Small intestine (tissue), 7 donors: ENCODE measurements at regions not wholly inside any gene's neighbourhood (a gene's known extent, or its start where the extent isn't known, plus 50 kb on each side); places are given as distances from the start of the nearest gene placed in this dataset.
"Not testable (repeated sequence)": the region's sequence is repeated elsewhere in the genome, so short reads cannot be mapped to it uniquely, and the experiment has no call there.

Experiments used
- DNase-seq, 2 donors: peaks; one replicate each; pipeline versions ENCODE4 v3.0.0 to v3.0.0-alpha.2; 2013
- FAIRE-seq: peaks from 2 replicates; lab custom pipeline; 2012; peaks lifted over from hg19 to GRCh38; lab: Jason Lieb, UNC
- H3K27ac ChIP-seq, 3 donors: one replicate each; pipeline ENCODE4 v1.5.1; 2013; ENCODE audit warnings: low read length in 2 of 3, mild to moderate bottlenecking in 2 of 3, control low read depth in 1 of 3, inconsistent platforms in 1 of 3, low read depth in 1 of 3, moderate library complexity in 1 of 3
- H3K27me3 ChIP-seq, 3 donors: one replicate each; pipeline ENCODE4 v1.6.1; 2013; ENCODE audit warnings: low read length in 3 of 3, inconsistent platforms in 1 of 3; ENCODE audit not compliant: control insufficient read depth in 3 of 3, insufficient read depth in 3 of 3
- H3K36me3 ChIP-seq, 3 donors: one replicate each; pipeline ENCODE4 v1.6.1; 2013; ENCODE audit warnings: low read length in 3 of 3, inconsistent platforms in 1 of 3, low read depth in 1 of 3, mild to moderate bottlenecking in 1 of 3, moderate library complexity in 1 of 3; ENCODE audit not compliant: control insufficient read depth in 3 of 3, insufficient read depth in 2 of 3
- H3K4me1 ChIP-seq, 3 donors: one replicate each; pipeline ENCODE4 v1.6.1; 2013; ENCODE audit warnings: low read length in 2 of 3, inconsistent platforms in 1 of 3, low read depth in 1 of 3, mild to moderate bottlenecking in 1 of 3, moderate library complexity in 1 of 3; ENCODE audit not compliant: control insufficient read depth in 3 of 3, insufficient read depth in 2 of 3
- H3K4me3 ChIP-seq, 3 donors: one replicate each; pipeline ENCODE4 v1.5.1; 2013; ENCODE audit warnings: low read length in 3 of 3, control low read depth in 1 of 3, inconsistent platforms in 1 of 3, low read depth in 1 of 3, mild to moderate bottlenecking in 1 of 3, moderate library complexity in 1 of 3
- H3K9me3 ChIP-seq, 2 donors: one replicate each; pipeline ENCODE4 v1.6.1; 2013; ENCODE audit warnings: low read depth in 1 of 2, low read length in 1 of 2; ENCODE audit not compliant: control insufficient read depth in 2 of 2, insufficient read depth in 1 of 2
- WGBS, 3 donors: extraction: QIAGEN DNeasy Blood & Tissue Kit; methylation state at CpG; one replicate each; pipeline ENCODE4 v1.1.7; 2013; 5-methylcytosine and 5-hydroxymethylcytosine counted together
- donor health status: healthy with polysubstance abuse.
- donor health status: control.
- donor health status: control.
- donor health status: Bipolar disorder and iron deficiency.
- donor health status: healthy.

GRCh38 chr3:194946091-194946490 lies 260.4 kb downstream of the FAM43A start:
- no peaks in the 10 kb centered on the region for H3K27me3 ChIP-seq
- H3K9me3 ChIP-seq, result peaks cover 0 to 6% of the 10 kb centered on the region in 2 donors
- no peaks in the 10 kb centered on the region for H3K36me3 ChIP-seq
- FAIRE-seq, result no peak
- H3K4me3 ChIP-seq, result no peak overlapping the region
- no peak for DNase-seq
- no peaks in the 10 kb centered on the region for H3K4me1 ChIP-seq
- 88 to 90% (median 89%) methylated on average over 9 of the region's 9 CpGs for WGBS, 3 donors
- no peak overlapping the region for H3K27ac ChIP-seq

- Histone ChIP-seq H3K36me3 (no peaks in the 10 kb centered on the region), H3K27me3 (no peaks in the 10 kb centered on the region), H3K4me3 (no peak overlapping the region), H3K9me3 (peaks cover 0 to 6% of the 10 kb centered on the region in 2 donors), H3K27ac (no peak overlapping the region), H3K4me1 (peaks cover 0 to 14% (median 3%) of the 10 kb centered on the region in 3 donors)
- WGBS, 3 donors, result 65 to 93% (median 89%) methylated on average over 3 of the region's 3 CpGs
- FAIRE-seq (no peak), DNase-seq (no peak)
These were observed 263.9 kb downstream of the FAM43A start for GRCh38 chr3:194949592-194949991.

GRCh38 chr3:194950906-194951628 lies 265.4 kb downstream of the FAM43A start:
- no peak for DNase-seq
- H3K9me3 ChIP-seq, result peaks cover 0 to 6% of the 10 kb centered on the region in 2 donors
- H3K27me3 ChIP-seq, result no peaks in the 10 kb centered on the region
- H3K4me1 ChIP-seq, result peaks cover 0 to 14% (median 3%) of the 10 kb centered on the region in 3 donors
- FAIRE-seq, result no peak
- no peak overlapping the region for H3K4me3 ChIP-seq
- H3K36me3 ChIP-seq, result no peaks in the 10 kb centered on the region
- H3K27ac ChIP-seq, result no peak overlapping the region
- whole genome bisulfite sequencing, 3 donors, result 64 to 66% (median 66%) methylated on average over 18 of the region's 18 CpGs

- not testable (repeated sequence) for FAIRE-seq, H3K4me3 ChIP-seq, H3K27me3 ChIP-seq, H3K27ac ChIP-seq, H3K36me3 ChIP-seq, DNase-seq, H3K9me3 ChIP-seq
- H3K4me1 ChIP-seq, result peaks cover 0 to 14% (median 3%) of the 10 kb centered on the region in 3 donors
- WGBS, 3 donors, result 85 to 87% (median 87%) methylated on average over 9 of the region's 9 CpGs
These were observed 265.9 kb downstream of the FAM43A start for GRCh38 chr3:194951629-194951920.

- Histone ChIP-seq H3K27me3 (no peaks in the 10 kb centered on the region), H3K9me3 (peaks cover 0 to 6% of the 10 kb centered on the region in 2 donors), H3K4me3 (no peak overlapping the region), H3K36me3 (no peaks in the 10 kb centered on the region), H3K4me1 (peaks cover 0 to 14% (median 3%) of the 10 kb centered on the region in 3 donors), H3K27ac (no peak overlapping the region)
- no peak for DNase-seq
- 59 to 81% (median 78%) methylated on average over 6 of the region's 6 CpGs for WGBS, 3 donors
- no peak for FAIRE-seq
These were observed 266.4 kb downstream of the FAM43A start for GRCh38 chr3:194951931-194952582.

- H3K36me3 ChIP-seq, result no peaks in the 10 kb centered on the region
- H3K4me3 ChIP-seq, result no peak overlapping the region
- H3K27me3 ChIP-seq, result no peaks in the 10 kb centered on the region
- WGBS, 3 donors, result 40 to 48% (median 44%) methylated on average over 6 of the region's 6 CpGs
- H3K4me1 ChIP-seq, result peaks cover 0 to 14% (median 3%) of the 10 kb centered on the region in 3 donors
- FAIRE-seq (no peak), DNase-seq (peak; percentile 22 to 86)
- peaks cover 0 to 6% of the 10 kb centered on the region in 2 donors for H3K9me3 ChIP-seq
- H3K27ac ChIP-seq, result no peak overlapping the region
These were observed 267.2 kb downstream of the FAM43A start for GRCh38 chr3:194952841-194953241.

GRCh38 chr3:194953291-194953690 lies 267.6 kb downstream of the FAM43A start:
- H3K4me1 ChIP-seq, result peaks cover 0 to 14% (median 3%) of the 10 kb centered on the region in 3 donors
- FAIRE-seq, result no peak
- H3K4me3 ChIP-seq, result no peak overlapping the region

GRCh38 chr3:194955546-194955945 lies 269.9 kb downstream of the FAM43A start:
- WGBS, 3 donors, result 86 to 90% (median 90%) methylated on average over 7 of the region's 7 CpGs
- Histone ChIP-seq H3K9me3 (no peaks in the 10 kb centered on the region), H3K36me3 (no peaks in the 10 kb centered on the region), H3K4me3 (no peak overlapping the region), H3K27me3 (no peaks in the 10 kb centered on the region), H3K4me1 (peaks cover 0 to 14% (median 3%) of the 10 kb centered on the region in 3 donors), H3K27ac (no peak overlapping the region)
- no peak for FAIRE-seq
- DNase-seq, result no peak

More at GRCh38 chr3:194953291-194953690, 267.6 kb downstream of the FAM43A start:
- 72 to 76% (median 74%) methylated on average over 5 of the region's 5 CpGs for WGBS, 3 donors
- H3K36me3 ChIP-seq, result no peaks in the 10 kb centered on the region
- DNase-seq, result no peak
- H3K27me3 ChIP-seq, result no peaks in the 10 kb centered on the region
- H3K27ac ChIP-seq, result no peak overlapping the region
- H3K9me3 ChIP-seq, result peaks cover 0 to 6% of the 10 kb centered on the region in 2 donors
